CD4-positive, alpha-beta T cell (primary cell): ENCODE measurements at regions not wholly inside any gene's neighbourhood (a gene's known extent, or its start where the extent isn't known, plus 50 kb on each side); places are given as distances from the start of the nearest gene placed in this dataset.

Experiments
- ATAC-seq: fragments of 200-7000 bp; cut with Tn5 transposase; one replicate; pipeline ENCODE4 v1.10.0; 2022; ENCODE audit warnings: mild to moderate bottlenecking; ENCODE audit not compliant: poor library complexity
- CTCF ChIA-PET: fragments of 350-600 bp; sonication (Branson Sonifier 250); formaldehyde crosslinking; loops from one replicate; lab custom pipeline; 2021; ENCODE audit warnings: antibody characterized with exemption, inconsistent platforms; lab: Charles Lee
- POLR2A ChIA-PET: fragments of 350-600 bp; sonication (Branson Sonifier 250); formaldehyde crosslinking; loops from one replicate; lab custom pipeline; 2021; ENCODE audit warnings: antibody characterized with exemption, inconsistent platforms; lab: Charles Lee
- DNase-seq, 14 experiments: peaks; one replicate each; pipeline ENCODE4 v3.0.0-alpha.2; 2013 to 2020; ENCODE audit warnings: mixed read lengths in 2 of 14
- H3K27ac ChIP-seq, 2 donors: one replicate each; pipeline versions ENCODE4 v1.5.1 to v1.7.0; 2013; ENCODE audit warnings: low read length in 2 of 2, low read depth in 1 of 2, mild to moderate bottlenecking in 1 of 2
- H3K27me3 ChIP-seq, 2 experiments: 1 replicate in 1 of 2; 2 replicates in 1 of 2; pipeline versions ENCODE4 v1.6.1 to v1.7.0; 2013; ENCODE audit warnings: low read length in 2 of 2, control low read depth in 1 of 2, mild to moderate bottlenecking in 1 of 2, moderate library complexity in 1 of 2; ENCODE audit not compliant: insufficient read depth in 2 of 2, control insufficient read depth in 1 of 2
- H3K36me3 ChIP-seq: one replicate; pipeline ENCODE4 v1.6.1; 2013; ENCODE audit warnings: low read length, control low read depth; ENCODE audit not compliant: insufficient read depth
- H3K4me1 ChIP-seq: one replicate; pipeline ENCODE4 v1.6.1; 2013; ENCODE audit warnings: low read length, control low read depth; ENCODE audit not compliant: insufficient read depth
- H3K4me3 ChIP-seq: one replicate; pipeline ENCODE4 v1.5.1; 2013; ENCODE audit warnings: mild to moderate bottlenecking, low read length, moderate library complexity
- H3K9me3 ChIP-seq, 2 experiments: 1 replicate in 1 of 2; 2 replicates in 1 of 2; pipeline versions ENCODE4 v1.6.1 to v1.7.0; 2013; ENCODE audit warnings: low read length in 2 of 2, mild to moderate bottlenecking in 2 of 2, control low read depth in 1 of 2, moderate library complexity in 1 of 2; ENCODE audit not compliant: control insufficient read depth in 1 of 2, insufficient read depth in 1 of 2
- H3K27ac Mint-ChIP-seq: one replicate; pipeline ENCODE4 v1.8.0; 2020; ENCODE audit warnings: mixed read lengths
- H3K27me3 Mint-ChIP-seq: one replicate; pipeline ENCODE4 v1.8.0; 2021; ENCODE audit warnings: mixed read lengths
- H3K36me3 Mint-ChIP-seq: one replicate; pipeline ENCODE4 v1.8.0; 2021; ENCODE audit warnings: low read depth, mixed read lengths
- H3K4me1 Mint-ChIP-seq: one replicate; pipeline ENCODE4 v1.8.0; 2021; ENCODE audit warnings: low read depth, mixed read lengths
- H3K4me3 Mint-ChIP-seq: one replicate; pipeline ENCODE4 v1.8.0; 2020; ENCODE audit warnings: mild to moderate bottlenecking, mixed read lengths
- H3K9me3 Mint-ChIP-seq: one replicate; pipeline ENCODE4 v1.8.0; 2020; ENCODE audit warnings: mixed read lengths
- CTCF ChIP-seq: fragments of 200-600 bp; IDR thresholded peaks from one replicate; pipeline ENCODE4 v1.8.0; 2022; ENCODE audit warnings: antibody characterized with exemption, mild to moderate bottlenecking
- intact Hi-C, 2 experiments: fragments of 100-400 bp; cut with DNase I in 1 of 2; cut with micrococcal nuclease in 1 of 2; formaldehyde crosslinking; loops; one replicate each; pipeline versions ENCODE4 v1.15.1 to v1.9.0; 2023 to 2025; cut with DNase I, micrococcal nuclease

- intact Hi-C loops: no loop called here
Measured at GRCh38 chr12:54759751-54760150, 94.6 kb upstream of the MUCL1 start.

GRCh38 chr12:54751493-54751892 is 102.8 kb upstream of the MUCL1 start:
- Mint-ChIP-seq H3K4me3 (no peak overlapping the region), H3K4me1 (peaks cover 18% of the 10 kb centered on the region), H3K36me3 (no peaks in the 10 kb centered on the region), H3K9me3 (no peaks in the 10 kb centered on the region), H3K27me3 (no peaks in the 10 kb centered on the region), H3K27ac (no peak overlapping the region)
- Histone ChIP-seq H3K9me3 (no peaks in the 10 kb centered on the region), H3K4me3 (no peak overlapping the region), H3K27ac (no peak overlapping the region), H3K27me3 (no peaks in the 10 kb centered on the region), H3K4me1 (peaks cover 4% of the 10 kb centered on the region), H3K36me3 (no peaks in the 10 kb centered on the region)
- ChIA-PET CTCF (interaction anchor here (1.1 to 3.8 kb wide), 2 partner anchors 10 to 321 kb away, joined by 4 to 27 read pairs; no protein-coding TSS in a partner anchor), POLR2A (interaction anchor here (0.6 to 1.1 kb wide), 2 partner anchors 206 to 394 kb away, joined by 3 read pairs; no protein-coding TSS in a partner anchor)
- ATAC-seq (no peak), DNase-seq (no peak)
- no peak for TF ChIP-seq CTCF
- intact Hi-C loops: loop anchor here in 1 of 2 experiments (2.0 to 5.0 kb wide), 2 partner anchors 106 to 241 kb away; no protein-coding TSS in a partner anchor

More at GRCh38 chr12:54759751-54760150, 94.6 kb upstream of the MUCL1 start:
- ChIA-PET CTCF (interaction anchor here (1.4 to 1.5 kb wide), 2 partner anchors 197 to 199 kb away, joined by 3 to 5 read pairs; no protein-coding TSS in a partner anchor), POLR2A (no interaction called here)
- Mint-ChIP-seq H3K27ac (no peak overlapping the region), H3K4me1 (no peaks in the 10 kb centered on the region), H3K9me3 (peaks cover 7% of the 10 kb centered on the region), H3K27me3 (no peaks in the 10 kb centered on the region), H3K4me3 (no peak overlapping the region), H3K36me3 (no peaks in the 10 kb centered on the region)
- no peak for TF ChIP-seq CTCF
- no peak for ATAC-seq
- Histone ChIP-seq H3K27me3 (no peaks in the 10 kb centered on the region), H3K36me3 (no peaks in the 10 kb centered on the region), H3K27ac (no peak overlapping the region), H3K4me3 (no peak overlapping the region), H3K4me1 (no peaks in the 10 kb centered on the region), H3K9me3 (peaks cover 0 to 4% of the 10 kb centered on the region in 2 experiments)
- DNase-seq: peak in 4 of 14 experiments; percentile 16 to 46 (median 42)

GRCh38 chr12:54749191-54749818 is 101.1 kb upstream of the DCD start:
- TF ChIP-seq CTCF: peak; percentile 91
- Histone ChIP-seq H3K4me1 (peaks cover 4% of the 10 kb centered on the region), H3K27me3 (no peaks in the 10 kb centered on the region), H3K27ac (no peak overlapping the region), H3K36me3 (no peaks in the 10 kb centered on the region), H3K9me3 (no peaks in the 10 kb centered on the region), H3K4me3 (no peak overlapping the region)
- no peaks in the 10 kb centered on the region for H3K9me3 Mint-ChIP-seq
- CTCF ChIA-PET: interaction anchor here (0.6 to 3.8 kb wide), 16 partner anchors 9 to 391 kb away, joined by 3 to 27 read pairs (median 4); no protein-coding TSS in a partner anchor
- peak; percentile 71 for ATAC-seq
- DNase-seq: peak in 9 of 14 experiments; percentile 6 to 83 (median 28)
- H3K27ac Mint-ChIP-seq: no peak overlapping the region
- no peaks in the 10 kb centered on the region for H3K27me3 Mint-ChIP-seq
- H3K4me3 Mint-ChIP-seq: no peak overlapping the region
- H3K36me3 Mint-ChIP-seq: no peaks in the 10 kb centered on the region
- H3K4me1 Mint-ChIP-seq: peaks cover 18% of the 10 kb centered on the region
- POLR2A ChIA-PET: interaction anchor here (1.1 to 1.7 kb wide), 4 partner anchors 207 to 330 kb away, joined by 4 to 8 read pairs (median 6); partner anchors contain the start of gene TESPA1
- intact Hi-C loops: loop anchor here (1.0 to 10.0 kb wide), 7 partner anchors 105 to 394 kb away; partner anchors contain the start of gene MUCL1 (in 1 of the 2)
